ENCODE measurements at regions not wholly inside any gene's neighbourhood (a gene's known extent, or its start where the extent isn't known, plus 50 kb on each side); places are given as distances from the start of the nearest gene placed in this dataset.

DNA sequence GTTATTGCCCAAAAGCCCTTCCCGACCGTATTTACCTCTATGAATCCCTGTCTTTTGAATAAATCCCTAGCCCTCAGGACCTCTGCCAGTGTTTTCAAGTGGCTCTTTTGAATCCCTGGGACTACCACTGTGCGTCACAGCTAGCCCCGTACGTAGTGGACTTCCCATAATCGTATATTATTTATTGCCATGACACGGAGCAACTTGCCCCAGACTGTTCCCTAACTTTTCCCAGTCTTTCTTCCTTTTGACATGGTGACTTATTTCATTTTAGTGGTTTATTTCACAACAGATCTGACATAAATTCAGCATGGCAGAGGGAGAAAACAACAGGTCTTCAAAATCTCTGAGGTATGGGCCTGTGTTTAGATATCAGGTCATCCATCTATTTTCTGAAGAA lies 318.6 kb upstream of the KLF6 start:
- Histone ChIP-seq H4K20me1 (ENCODE audit: insufficient read depth) (no peaks in the 10 kb centered on the region), H3K4me2 (no peak overlapping the region), H3K4me1 (replicated peaks; ENCODE audit: insufficient read depth) (no peaks in the 10 kb centered on the region), H2AFZ (no peak overlapping the region), H3K9me2 (ENCODE audit: insufficient read depth) (no peaks in the 10 kb centered on the region), H3F3A (ENCODE audit: insufficient read depth, low read depth) (no peaks in the 10 kb centered on the region), H3K9me3 (ENCODE audit: insufficient read depth, low read depth) (no peaks in the 10 kb centered on the region), H3K27me3 (ENCODE audit: insufficient read depth, low read depth) (no peaks in the 10 kb centered on the region), H3K4me3 (no peak overlapping the region), H3K79me2 (ENCODE audit: low read depth) (no peaks in the 10 kb centered on the region), H3K27ac (no peak overlapping the region), H3K36me3 (ENCODE audit: low read depth) (no peaks in the 10 kb centered on the region)
- ChIA-PET POLR2A (ENCODE audit: unreplicated experiment) (no interaction called here), CTCF (no interaction called here)
- no peak for TF ChIP-seq EZH2 (IDR thresholded peaks at IDR 0.05; ENCODE audit: low read depth)
- TF ChIP-seq, protein P1, sequence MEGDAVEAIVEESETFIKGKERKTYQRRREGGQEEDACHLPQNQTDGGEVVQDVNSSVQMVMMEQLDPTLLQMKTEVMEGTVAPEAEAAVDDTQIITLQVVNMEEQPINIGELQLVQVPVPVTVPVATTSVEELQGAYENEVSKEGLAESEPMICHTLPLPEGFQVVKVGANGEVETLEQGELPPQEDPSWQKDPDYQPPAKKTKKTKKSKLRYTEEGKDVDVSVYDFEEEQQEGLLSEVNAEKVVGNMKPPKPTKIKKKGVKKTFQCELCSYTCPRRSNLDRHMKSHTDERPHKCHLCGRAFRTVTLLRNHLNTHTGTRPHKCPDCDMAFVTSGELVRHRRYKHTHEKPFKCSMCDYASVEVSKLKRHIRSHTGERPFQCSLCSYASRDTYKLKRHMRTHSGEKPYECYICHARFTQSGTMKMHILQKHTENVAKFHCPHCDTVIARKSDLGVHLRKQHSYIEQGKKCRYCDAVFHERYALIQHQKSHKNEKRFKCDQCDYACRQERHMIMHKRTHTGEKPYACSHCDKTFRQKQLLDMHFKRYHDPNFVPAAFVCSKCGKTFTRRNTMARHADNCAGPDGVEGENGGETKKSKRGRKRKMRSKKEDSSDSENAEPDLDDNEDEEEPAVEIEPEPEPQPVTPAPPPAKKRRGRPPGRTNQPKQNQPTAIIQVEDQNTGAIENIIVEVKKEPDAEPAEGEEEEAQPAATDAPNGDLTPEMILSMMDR (conservative IDR thresholded peaks at IDR 0.05): no peak
- no peak for DNase-seq
- intact Hi-C loops (cut with micrococcal nuclease; ENCODE audit: unreplicated experiment): no loop called here
- BruUV-seq (replicated peaks): no TSS peak

DNA sequence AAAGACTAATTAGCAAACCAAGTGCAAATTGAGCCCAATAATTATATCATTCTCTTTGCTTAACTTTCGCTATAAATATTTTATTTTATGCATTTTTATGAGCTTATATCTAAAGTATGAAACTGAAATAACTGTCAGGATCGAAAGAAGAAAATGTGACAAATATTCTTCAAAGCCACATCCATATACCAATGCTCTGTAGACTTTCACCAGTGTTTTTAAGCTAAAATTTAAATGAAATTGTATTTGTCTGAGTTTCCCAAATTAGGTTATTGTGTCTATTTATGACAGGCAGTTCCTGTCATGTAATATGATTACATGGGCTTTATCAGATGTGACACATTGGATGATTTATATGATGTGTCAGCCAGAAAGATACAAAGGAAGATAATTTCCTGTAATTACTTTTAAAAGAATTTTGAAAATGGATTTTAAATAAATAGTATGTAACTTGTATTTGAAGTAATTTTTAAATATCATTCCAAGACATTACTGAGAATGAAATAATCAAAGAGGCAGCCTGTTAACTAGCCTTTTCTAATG lies 317.9 kb upstream of the KLF6 start:
- H3K4me3 ChIP-seq: no peak overlapping the region
- H3K9me2 ChIP-seq (ENCODE audit: insufficient read depth): no peaks in the 10 kb centered on the region
- H3F3A ChIP-seq (ENCODE audit: insufficient read depth, low read depth): no peaks in the 10 kb centered on the region
- H2AFZ ChIP-seq: no peak overlapping the region
- no peaks in the 10 kb centered on the region for H4K20me1 ChIP-seq (ENCODE audit: insufficient read depth)
- H3K36me3 ChIP-seq (ENCODE audit: low read depth): no peaks in the 10 kb centered on the region
- no peaks in the 10 kb centered on the region for H3K27me3 ChIP-seq (ENCODE audit: insufficient read depth, low read depth)
- no peaks in the 10 kb centered on the region for H3K4me1 ChIP-seq (replicated peaks; ENCODE audit: insufficient read depth)
- TF ChIP-seq, protein P1 (conservative IDR thresholded peaks at IDR 0.05): no peak
- no peak for TF ChIP-seq EZH2 (IDR thresholded peaks at IDR 0.05; ENCODE audit: low read depth)
- H3K79me2 ChIP-seq (ENCODE audit: low read depth): no peaks in the 10 kb centered on the region
- DNase-seq: no peak
- H3K27ac ChIP-seq: no peak overlapping the region
- no TSS peak for BruUV-seq (replicated peaks)
- intact Hi-C loops (cut with micrococcal nuclease; ENCODE audit: unreplicated experiment): no loop called here
- ChIA-PET CTCF (no interaction called here), POLR2A (ENCODE audit: unreplicated experiment) (no interaction called here)
- no peaks in the 10 kb centered on the region for H3K9me3 ChIP-seq (ENCODE audit: insufficient read depth, low read depth)
- no peak overlapping the region for H3K4me2 ChIP-seq

DNA sequence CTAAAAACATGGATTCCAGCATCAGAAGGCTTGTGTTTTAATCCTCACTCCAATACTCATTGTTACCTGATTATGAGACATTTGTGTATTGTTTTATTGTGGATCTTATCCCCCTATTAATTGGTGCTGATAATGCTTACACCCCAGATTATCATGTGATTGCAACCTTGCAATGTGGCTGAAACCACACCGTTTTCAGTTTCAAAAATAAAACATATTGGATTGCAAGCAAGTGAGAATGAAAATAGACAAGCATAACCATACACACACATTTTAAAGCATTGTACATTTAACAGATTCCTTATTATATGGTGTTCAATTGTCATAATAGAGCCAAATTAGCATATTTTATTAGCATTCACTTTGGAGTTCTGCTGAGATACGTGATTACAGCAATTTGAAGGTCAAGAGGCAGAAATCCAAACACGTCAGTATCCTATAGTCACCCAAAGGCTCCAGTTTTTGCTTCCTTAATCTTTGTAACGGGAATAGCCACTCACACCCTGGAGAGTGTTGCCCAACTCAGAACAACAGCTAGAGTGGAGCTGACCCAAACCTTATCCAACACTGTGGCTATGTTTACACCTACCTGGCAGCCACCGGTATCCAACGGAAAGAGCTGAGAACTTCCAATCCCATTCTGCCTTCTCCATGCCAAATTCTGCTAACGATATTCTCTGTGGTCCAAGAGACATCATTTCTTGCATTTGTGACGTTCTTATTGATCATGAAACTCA lies 317.1 kb upstream of the KLF6 start:
- no peaks in the 10 kb centered on the region for H3K79me2 ChIP-seq (ENCODE audit: low read depth)
- no peaks in the 10 kb centered on the region for H3K4me1 ChIP-seq (replicated peaks; ENCODE audit: insufficient read depth)
- no peak overlapping the region for H3K4me3 ChIP-seq
- H3K9me2 ChIP-seq (ENCODE audit: insufficient read depth): no peaks in the 10 kb centered on the region
- intact Hi-C loops (cut with micrococcal nuclease; ENCODE audit: unreplicated experiment): no loop called here
- ChIA-PET POLR2A (ENCODE audit: unreplicated experiment) (no interaction called here), CTCF (no interaction called here)
- BruUV-seq (replicated peaks): no TSS peak
- no peaks in the 10 kb centered on the region for H3K27me3 ChIP-seq (ENCODE audit: insufficient read depth, low read depth)
- no peaks in the 10 kb centered on the region for H3K9me3 ChIP-seq (ENCODE audit: insufficient read depth, low read depth)
- no peak overlapping the region for H3K27ac ChIP-seq
- TF ChIP-seq EZH2 (IDR thresholded peaks at IDR 0.05; ENCODE audit: low read depth): no peak
- H4K20me1 ChIP-seq (ENCODE audit: insufficient read depth): no peaks in the 10 kb centered on the region
- no peaks in the 10 kb centered on the region for H3F3A ChIP-seq (ENCODE audit: insufficient read depth, low read depth)
- no peak overlapping the region for H2AFZ ChIP-seq
- DNase-seq: no peak
- no peak overlapping the region for H3K4me2 ChIP-seq
- H3K36me3 ChIP-seq (ENCODE audit: low read depth): no peaks in the 10 kb centered on the region

DNA sequence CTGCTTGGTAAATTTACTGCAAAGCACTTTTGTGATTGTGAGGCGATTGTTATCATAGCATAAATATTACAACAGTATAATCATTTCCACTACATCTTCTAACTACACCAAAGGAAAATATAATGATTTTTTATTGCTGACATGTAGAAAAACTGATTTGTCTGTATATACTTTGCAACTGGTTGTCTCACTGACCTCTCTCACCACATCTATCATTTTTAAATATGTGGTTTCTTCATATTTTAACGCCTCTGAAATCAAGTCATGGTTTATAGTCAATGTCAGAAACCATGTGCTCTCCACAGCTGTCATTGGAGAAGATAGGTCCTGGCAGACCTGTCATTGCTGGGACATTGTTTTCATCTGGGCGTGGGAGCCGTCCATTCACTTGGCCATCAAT lies 315.4 kb upstream of the KLF6 start:
- Histone ChIP-seq H3K27me3 (ENCODE audit: insufficient read depth, low read depth) (no peaks in the 10 kb centered on the region), H3K27ac (no peak overlapping the region), H3K4me1 (replicated peaks; ENCODE audit: insufficient read depth) (no peaks in the 10 kb centered on the region), H3K36me3 (ENCODE audit: low read depth) (no peaks in the 10 kb centered on the region), H3F3A (ENCODE audit: insufficient read depth, low read depth) (no peaks in the 10 kb centered on the region), H3K4me3 (no peak overlapping the region), H2AFZ (no peak overlapping the region), H3K4me2 (no peak overlapping the region), H3K9me2 (ENCODE audit: insufficient read depth) (no peaks in the 10 kb centered on the region), H3K9me3 (ENCODE audit: insufficient read depth, low read depth) (no peaks in the 10 kb centered on the region), H3K79me2 (ENCODE audit: low read depth) (no peaks in the 10 kb centered on the region), H4K20me1 (ENCODE audit: insufficient read depth) (no peaks in the 10 kb centered on the region)
- TF ChIP-seq, protein P1 (conservative IDR thresholded peaks at IDR 0.05): no peak
- TF ChIP-seq EZH2 (IDR thresholded peaks at IDR 0.05; ENCODE audit: low read depth): no peak
- ChIA-PET CTCF (no interaction called here), POLR2A (ENCODE audit: unreplicated experiment) (no interaction called here)
- DNase-seq: no peak
- no TSS peak for BruUV-seq (replicated peaks)
- intact Hi-C loops (cut with micrococcal nuclease; ENCODE audit: unreplicated experiment): no loop called here
